AG09319 (cell line): ENCODE measurements at regions not wholly inside any gene's neighbourhood (a gene's known extent, or its start where the extent isn't known, plus 50 kb on each side); places are given as distances from the start of the nearest gene placed in this dataset.

Experiments used
- DNase-seq: peaks from one replicate; pipeline ENCODE4 v3.0.0-alpha.2; 2010; ENCODE audit warnings: low read depth; ENCODE audit errors: extremely low read depth
- CTCF ChIP-seq: IDR thresholded peaks from 2 replicates; pipeline ENCODE4 v1.5.1; 2011; ENCODE audit warnings: low read depth, mild to moderate bottlenecking, inconsistent platforms, low read length, moderate library complexity

- no peak for DNase-seq
Measured at GRCh38 chr16:47972246-47972985, 183.4 kb downstream of the ABCC12 start.

GRCh38 chr16:47971225-47971624 is 184.6 kb downstream of the ABCC12 start:
- no peak for TF ChIP-seq CTCF
- DNase-seq = no peak

More at GRCh38 chr16:47972246-47972985, 183.4 kb downstream of the ABCC12 start:
- TF ChIP-seq CTCF = no peak

DNA sequence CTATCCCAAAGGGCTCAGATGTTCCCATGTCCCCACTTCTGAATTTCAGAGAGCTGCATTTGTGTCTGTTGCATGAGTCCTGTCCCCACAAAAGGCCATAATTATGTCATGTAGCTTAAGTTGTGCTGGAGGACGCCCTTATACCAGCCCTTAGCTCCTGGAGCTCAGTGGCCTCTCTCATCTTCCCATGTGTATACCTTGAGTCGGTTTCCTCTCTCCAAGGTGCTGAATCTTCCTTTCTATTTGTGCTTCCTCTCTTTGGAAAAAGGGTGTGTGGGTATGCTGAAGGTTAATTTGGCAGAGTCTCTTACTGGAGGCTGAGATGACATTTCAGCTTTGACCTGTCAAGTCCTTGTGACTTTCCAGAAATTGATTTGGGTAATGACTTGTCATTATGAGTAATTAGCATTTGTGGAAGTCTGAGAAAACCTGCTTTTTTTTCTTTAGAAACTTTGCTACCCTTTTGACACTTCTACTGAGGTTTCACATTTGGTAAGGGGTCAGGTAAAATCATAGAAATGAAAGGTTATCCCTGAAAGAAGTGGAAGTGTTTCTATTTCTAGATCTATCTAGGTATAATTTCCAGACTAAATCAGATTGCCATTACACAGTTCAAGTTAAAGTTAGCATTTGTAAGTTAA is 185.4 kb downstream of the ABCC12 start:
- no peak for DNase-seq
- TF ChIP-seq CTCF = no peak

DNA sequence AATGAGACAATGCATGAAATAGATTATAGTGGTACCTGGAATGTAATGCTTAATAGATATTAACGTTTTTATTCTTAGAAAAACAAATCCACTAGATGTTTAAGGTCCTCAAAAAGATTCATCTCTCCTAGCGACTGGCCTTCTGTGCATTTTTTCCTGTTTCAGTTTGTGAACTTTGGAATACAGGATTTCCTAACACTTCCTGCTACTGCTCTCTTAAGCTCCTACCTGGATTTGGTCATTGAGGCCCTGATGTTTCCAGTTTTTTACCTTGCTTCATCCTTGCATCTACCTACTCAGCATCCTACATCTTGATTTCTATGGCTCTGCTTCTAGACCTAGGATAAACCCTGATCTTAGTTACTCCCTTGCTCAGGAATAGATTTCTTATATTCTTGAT is 188.4 kb downstream of the ABCC12 start:
- DNase-seq = no peak
- no peak for TF ChIP-seq CTCF

GRCh38 chr16:47966325-47966724 is 189.5 kb downstream of the ABCC12 start:
- no peak for TF ChIP-seq CTCF
- no peak for DNase-seq

- no peak for TF ChIP-seq CTCF
- DNase-seq = no peak
Measured at GRCh38 chr16:47965439-47965838, 190.4 kb downstream of the ABCC12 start.

GRCh38 chr16:47958726-47959125 is 197.1 kb downstream of the ABCC12 start:
- no peak for TF ChIP-seq CTCF
- no peak for DNase-seq
